ENCODE measurements at regions not wholly inside any gene's neighbourhood (a gene's known extent, or its start where the extent isn't known, plus 50 kb on each side); places are given as distances from the start of the nearest gene placed in this dataset.
"Not testable (repeated sequence)": the region's sequence is repeated elsewhere in the genome, so short reads cannot be mapped to it uniquely, and the experiment has no call there.

GRCh38 chrX:81959964-81960363 lies 758.1 kb downstream of the SH3BGRL start:
- no peaks in the 10 kb centered on the region for H3K27me3 ChIP-seq
- no peak for DNase-seq (ENCODE audit: low read depth in 1 of 2, low spot score in 1 of 2)
- no peaks in the 10 kb centered on the region for H3K36me3 ChIP-seq
- H3K27ac ChIP-seq, result no peak overlapping the region
- H3K4me1 ChIP-seq (ENCODE audit: low read depth), result no peaks in the 10 kb centered on the region
- H3K9me3 ChIP-seq (ENCODE audit: low read depth), result no peaks in the 10 kb centered on the region
- TF ChIP-seq CTCF (IDR thresholded peaks at IDR 0.05; ENCODE audit: low read depth, low read length), result no peak
- no peak overlapping the region for H3K4me3 ChIP-seq

- H3K36me3 ChIP-seq; DNase-seq (ENCODE audit: low read depth in 1 of 2, low spot score in 1 of 2): not testable (repeated sequence)
Observed at GRCh38 chrX:81974413-81974812, 772.5 kb downstream of the SH3BGRL start.

GRCh38 chrX:81979806-81980515 lies 778.1 kb downstream of the SH3BGRL start:
- no peaks in the 10 kb centered on the region for H3K4me1 ChIP-seq (ENCODE audit: low read depth)
- H3K27ac ChIP-seq, result no peak overlapping the region
- no peaks in the 10 kb centered on the region for H3K36me3 ChIP-seq
- no peak for DNase-seq (ENCODE audit: low read depth in 1 of 2, low spot score in 1 of 2)
- no peak for TF ChIP-seq CTCF (IDR thresholded peaks at IDR 0.05; ENCODE audit: low read depth, low read length)
- H3K27me3 ChIP-seq, result no peaks in the 10 kb centered on the region
- H3K9me3 ChIP-seq (ENCODE audit: low read depth), result no peaks in the 10 kb centered on the region
- H3K4me3 ChIP-seq, result no peak overlapping the region

More at GRCh38 chrX:81974413-81974812, 772.5 kb downstream of the SH3BGRL start:
- not testable (repeated sequence) for H3K4me3 ChIP-seq; H3K27me3 ChIP-seq; H3K27ac ChIP-seq; H3K4me1 ChIP-seq (ENCODE audit: low read depth); H3K9me3 ChIP-seq (ENCODE audit: low read depth)

GRCh38 chrX:81987217-81987616 lies 785.3 kb downstream of the SH3BGRL start:
- not testable (repeated sequence) for H3K4me3 ChIP-seq; H3K36me3 ChIP-seq; H3K4me1 ChIP-seq (ENCODE audit: low read depth); H3K9me3 ChIP-seq (ENCODE audit: low read depth); H3K27ac ChIP-seq; H3K27me3 ChIP-seq; DNase-seq (ENCODE audit: low read depth in 1 of 2, low spot score in 1 of 2)

GRCh38 chrX:81996166-81996565 lies 794.3 kb downstream of the SH3BGRL start:
- DNase-seq (ENCODE audit: low read depth in 1 of 2, low spot score in 1 of 2), result no peak
- Histone ChIP-seq H3K4me3 (no peak overlapping the region), H3K9me3 (ENCODE audit: low read depth) (no peaks in the 10 kb centered on the region), H3K4me1 (ENCODE audit: low read depth) (no peaks in the 10 kb centered on the region), H3K27me3 (no peaks in the 10 kb centered on the region), H3K36me3 (no peaks in the 10 kb centered on the region), H3K27ac (no peak overlapping the region)
- no peak for TF ChIP-seq CTCF (IDR thresholded peaks at IDR 0.05; ENCODE audit: low read depth, low read length)

- TF ChIP-seq CTCF (IDR thresholded peaks at IDR 0.05; ENCODE audit: low read depth, low read length), result no peak
- H3K36me3 ChIP-seq, result no peaks in the 10 kb centered on the region
- no peaks in the 10 kb centered on the region for H3K27me3 ChIP-seq
Observed at GRCh38 chrX:82029571-82030218, 827.8 kb downstream of the SH3BGRL start.

More at GRCh38 chrX:82029571-82030218, 827.8 kb downstream of the SH3BGRL start:
- no peaks in the 10 kb centered on the region for H3K4me1 ChIP-seq (ENCODE audit: low read depth)
- DNase-seq (ENCODE audit: low read depth in 1 of 2, low spot score in 1 of 2), result no peak
- H3K9me3 ChIP-seq (ENCODE audit: low read depth), result no peaks in the 10 kb centered on the region
- no peak overlapping the region for H3K27ac ChIP-seq
- no peak overlapping the region for H3K4me3 ChIP-seq

Data from cardiac muscle cell (in vitro differentiated cells and primary cell).